ENCODE measurements at regions not wholly inside any gene's neighbourhood (a gene's known extent, or its start where the extent isn't known, plus 50 kb on each side); places are given as distances from the start of the nearest gene placed in this dataset.

- Histone ChIP-seq H3K36me3 (ENCODE audit: insufficient read depth, low read length) (no peaks in the 10 kb centered on the region), H3K27me3 (ENCODE audit: insufficient read depth, low read length) (no peaks in the 10 kb centered on the region), H3K9me3 (ENCODE audit: insufficient read depth, low read depth, low read length) (no peaks in the 10 kb centered on the region), H3K9ac (ENCODE audit: low read depth, low read length) (no peak overlapping the region), H3K4me3 (ENCODE audit: low read length) (no peak overlapping the region), H3K27ac (ENCODE audit: low read depth, low read length) (no peak overlapping the region), H3K4me1 (ENCODE audit: insufficient read depth, low read length) (no peaks in the 10 kb centered on the region)
- WGBS: 96% methylated on average over 1 of the region's 2 CpGs
Observed at GRCh38 chr13:42720858-42721219, 60.5 kb upstream of the FAM216B start.

- Histone ChIP-seq H3K4me1 (ENCODE audit: insufficient read depth, low read length) (no peaks in the 10 kb centered on the region), H3K9me3 (ENCODE audit: insufficient read depth, low read depth, low read length) (no peaks in the 10 kb centered on the region), H3K27me3 (ENCODE audit: insufficient read depth, low read length) (no peaks in the 10 kb centered on the region), H3K4me3 (ENCODE audit: low read length) (no peak overlapping the region), H3K27ac (ENCODE audit: low read depth, low read length) (no peak overlapping the region), H3K9ac (ENCODE audit: low read depth, low read length) (no peak overlapping the region), H3K36me3 (ENCODE audit: insufficient read depth, low read length) (no peaks in the 10 kb centered on the region)
- 97% methylated on average over 1 of the region's 4 CpGs for WGBS
Observed at GRCh38 chr13:42722883-42723539, 58.4 kb upstream of the FAM216B start.

- H3K9ac ChIP-seq (ENCODE audit: low read depth, low read length): no peak overlapping the region
- WGBS: 70% methylated on average over 8 of the region's 8 CpGs
- peaks cover 49% of the 10 kb centered on the region for H3K4me1 ChIP-seq (ENCODE audit: insufficient read depth, low read length)
- H3K27ac ChIP-seq (ENCODE audit: low read depth, low read length): no peak overlapping the region
- no peak overlapping the region for H3K4me3 ChIP-seq (ENCODE audit: low read length)
- H3K27me3 ChIP-seq (ENCODE audit: insufficient read depth, low read length): no peaks in the 10 kb centered on the region
- H3K9me3 ChIP-seq (ENCODE audit: insufficient read depth, low read depth, low read length): no peaks in the 10 kb centered on the region
- H3K36me3 ChIP-seq (ENCODE audit: insufficient read depth, low read length): no peaks in the 10 kb centered on the region
Observed at GRCh38 chr13:42728507-42729180, 52.7 kb upstream of the FAM216B start.

GRCh38 chr13:42729857-42730402, 51.5 kb upstream of the FAM216B start:
- WGBS: 94% methylated on average over 1 of the region's 1 CpG
- no peaks in the 10 kb centered on the region for H3K9me3 ChIP-seq (ENCODE audit: insufficient read depth, low read depth, low read length)
- H3K9ac ChIP-seq (ENCODE audit: low read depth, low read length): no peak overlapping the region
- no peak overlapping the region for H3K27ac ChIP-seq (ENCODE audit: low read depth, low read length)
- H3K4me1 ChIP-seq (ENCODE audit: insufficient read depth, low read length): peaks cover 51% of the 10 kb centered on the region
- H3K27me3 ChIP-seq (ENCODE audit: insufficient read depth, low read length): no peaks in the 10 kb centered on the region
- H3K4me3 ChIP-seq (ENCODE audit: low read length): no peak overlapping the region
- H3K36me3 ChIP-seq (ENCODE audit: insufficient read depth, low read length): no peaks in the 10 kb centered on the region
